Left renal cortex interstitium (tissue), 4 donors: ENCODE measurements at regions not wholly inside any gene's neighbourhood (a gene's known extent, or its start where the extent isn't known, plus 50 kb on each side); places are given as distances from the start of the nearest gene placed in this dataset.
"Not testable (repeated sequence)": the region's sequence is repeated elsewhere in the genome, so short reads cannot be mapped to it uniquely, and the experiment has no call there.

Source experiments
- DNase-seq, 4 donors: peaks; one replicate each; pipeline ENCODE4 v3.0.0-alpha.2; 2013; ENCODE audit warnings: low read depth in 4 of 4, low spot score in 2 of 4, missing footprints in 1 of 4

DNA sequence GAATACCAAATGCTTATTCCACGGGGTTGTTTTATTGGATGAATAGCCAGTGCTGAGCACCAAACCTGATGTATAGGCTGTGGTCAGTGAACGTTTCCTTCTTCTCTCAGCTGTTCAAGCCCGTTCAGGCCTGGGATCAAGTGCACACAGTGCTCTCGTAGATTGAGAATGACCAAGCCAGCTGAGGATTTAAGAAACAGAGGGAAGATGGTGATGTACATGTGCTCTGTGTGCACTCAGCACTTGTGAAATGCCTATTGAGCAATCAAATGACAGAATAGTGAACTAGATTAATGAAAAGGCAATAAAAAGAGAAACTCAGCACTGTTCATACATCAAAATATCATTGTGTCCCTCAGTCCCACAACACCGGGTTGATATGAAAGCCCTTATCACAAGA lies 302.5 kb downstream of the BMPER start:
- DNase-seq, result no peak

DNA sequence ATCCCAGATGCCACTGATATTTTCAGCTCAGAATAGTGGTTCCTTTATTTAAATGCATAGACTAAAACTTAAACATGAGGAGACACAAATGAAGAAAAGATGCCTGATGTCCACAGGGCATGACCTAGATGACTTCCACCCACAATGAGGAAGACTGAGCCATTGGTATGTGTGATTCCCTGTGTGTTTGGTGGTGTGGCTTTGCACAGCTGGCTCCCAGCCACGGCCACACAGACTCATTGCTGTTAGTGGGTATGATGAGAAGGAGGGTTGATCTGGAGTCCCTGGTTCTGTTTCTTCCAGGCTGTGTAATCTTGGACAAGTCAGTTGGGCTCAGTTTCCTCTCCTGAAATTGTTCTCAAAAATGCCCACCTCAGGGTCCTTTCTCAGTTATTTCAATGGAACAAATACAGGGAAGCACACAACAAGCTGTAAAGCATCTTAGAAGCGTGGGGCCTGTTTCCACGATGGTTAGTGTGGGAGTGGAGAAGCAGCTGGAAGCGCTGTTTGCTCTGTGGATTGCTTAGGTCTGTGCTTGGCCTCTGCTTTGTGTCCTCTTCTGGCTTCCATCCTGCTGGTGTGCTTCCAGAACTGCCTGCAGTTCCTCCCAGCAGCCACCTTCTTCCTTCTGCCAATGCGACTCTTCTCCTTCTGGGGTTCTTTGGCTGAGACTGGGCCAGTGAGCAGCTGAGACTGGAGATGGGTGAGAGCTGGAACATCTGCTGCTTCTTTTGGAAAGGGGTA lies 303.7 kb downstream of the BMPER start:
- no peak for DNase-seq

DNA sequence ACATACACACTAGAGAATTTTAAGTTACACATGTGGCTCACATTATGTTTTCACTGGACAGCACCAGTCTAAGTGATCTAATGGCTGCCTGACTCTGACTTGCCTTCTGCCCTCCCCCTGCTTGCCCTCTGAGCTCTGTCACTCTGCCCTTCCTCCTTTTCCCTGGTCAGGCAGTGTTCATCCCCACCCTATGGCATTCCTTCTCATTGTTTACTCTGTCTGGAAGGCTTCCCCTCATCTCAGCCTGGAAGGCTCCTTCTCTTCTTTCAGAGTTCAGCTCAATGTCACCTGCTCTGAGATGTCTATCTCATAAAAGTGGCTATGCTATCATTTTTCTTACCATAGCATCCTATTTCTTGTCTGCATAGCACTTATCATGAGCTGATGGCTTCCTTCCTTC lies 305.7 kb downstream of the BMPER start:
- no peak for DNase-seq

DNA sequence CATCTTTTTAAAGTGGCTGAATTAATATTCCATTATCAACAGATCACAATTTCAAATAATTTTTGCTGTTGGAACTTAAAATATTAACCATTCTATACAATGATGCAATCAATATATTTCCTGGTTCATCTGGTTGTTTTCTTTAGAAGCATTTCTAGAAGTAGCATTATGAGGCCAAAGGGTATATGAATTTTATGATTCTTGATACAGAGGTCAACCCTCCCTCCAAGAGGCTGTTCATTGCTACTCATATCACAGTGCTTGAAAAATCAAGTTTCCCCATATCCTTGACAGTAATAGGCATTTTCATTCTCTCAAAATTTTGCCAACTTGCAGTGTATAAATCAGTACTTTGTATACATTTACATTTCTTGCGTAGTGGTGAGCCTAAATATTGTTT lies 312.6 kb downstream of the BMPER start:
- DNase-seq, result no peak

DNA sequence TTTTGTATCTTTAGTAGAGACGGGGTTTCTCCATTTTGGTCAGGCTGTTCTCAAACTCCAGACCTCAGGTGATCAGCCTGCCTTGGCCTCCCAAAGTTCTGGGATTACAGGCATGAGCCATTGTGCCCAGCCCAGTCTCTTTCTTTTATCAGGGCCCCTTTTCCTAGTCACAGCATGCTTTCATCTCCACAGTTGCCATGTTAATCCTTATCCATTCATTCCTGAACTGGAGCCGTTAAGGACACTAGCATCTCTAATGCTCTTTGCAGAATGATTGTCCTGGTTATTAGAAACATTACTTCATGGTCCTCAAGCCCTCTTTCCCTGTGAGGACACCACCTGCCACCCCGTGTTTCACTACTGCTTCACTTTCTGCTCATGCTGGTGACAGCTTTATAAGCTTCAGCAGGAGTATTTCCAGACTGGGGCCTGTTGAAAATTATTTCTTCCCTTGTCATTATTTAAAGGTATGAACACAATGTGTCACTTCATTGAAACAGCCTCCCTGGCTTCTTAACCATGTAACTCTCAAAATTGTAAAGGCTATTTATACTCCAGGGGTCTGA lies 313.9 kb downstream of the BMPER start:
- DNase-seq, result no peak

DNA sequence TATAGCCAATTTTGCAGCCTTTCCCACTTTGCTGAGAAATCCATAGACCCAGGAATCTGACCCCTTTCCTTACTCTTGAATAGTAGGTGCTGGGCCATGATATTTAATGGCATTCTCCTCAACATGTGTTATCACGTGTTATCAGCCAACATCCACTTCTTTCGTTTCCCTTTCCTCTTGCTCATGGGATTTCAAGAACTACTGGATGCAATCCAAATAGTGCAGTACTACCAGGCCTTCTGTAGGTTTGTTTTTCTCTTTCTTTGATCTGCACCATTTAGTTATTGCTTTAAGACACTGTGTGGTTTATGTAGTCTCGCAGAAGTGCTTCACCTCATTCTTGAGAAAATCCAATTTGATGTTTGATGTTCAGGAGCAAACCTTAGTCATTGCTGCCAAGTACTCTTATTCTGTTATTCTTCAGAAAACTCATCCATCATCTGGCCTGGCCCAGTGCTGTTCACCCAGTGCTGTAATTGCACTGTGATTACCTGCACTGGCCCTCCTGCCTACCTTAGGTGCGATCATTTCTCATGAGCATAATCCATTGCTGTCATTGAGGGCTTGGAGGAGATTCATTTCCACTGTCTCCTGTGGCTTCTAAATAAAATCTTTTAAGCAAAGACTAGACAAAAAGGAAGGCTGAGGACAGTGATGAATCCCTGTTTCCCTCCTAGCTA lies 315.3 kb downstream of the BMPER start:
- no peak for DNase-seq

DNA sequence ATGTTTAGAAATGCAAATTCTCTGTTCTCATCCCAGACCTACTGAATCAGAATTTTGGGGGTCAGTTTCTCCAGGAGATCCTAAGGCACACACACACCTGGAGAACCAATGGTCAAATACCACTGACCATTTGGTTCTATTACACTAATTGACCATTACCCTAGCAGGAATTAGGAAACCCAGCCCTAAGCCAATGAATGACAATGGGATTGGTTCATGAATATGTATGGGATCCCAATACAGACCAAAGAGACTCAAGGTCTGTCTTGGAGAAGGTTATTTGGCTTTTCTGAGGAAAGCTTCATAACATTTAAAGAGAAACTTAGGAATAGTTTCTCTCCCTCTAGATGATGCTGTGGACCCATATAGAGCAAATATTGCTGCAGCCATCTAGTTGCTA lies 317.0 kb downstream of the BMPER start:
- no peak for DNase-seq

DNA sequence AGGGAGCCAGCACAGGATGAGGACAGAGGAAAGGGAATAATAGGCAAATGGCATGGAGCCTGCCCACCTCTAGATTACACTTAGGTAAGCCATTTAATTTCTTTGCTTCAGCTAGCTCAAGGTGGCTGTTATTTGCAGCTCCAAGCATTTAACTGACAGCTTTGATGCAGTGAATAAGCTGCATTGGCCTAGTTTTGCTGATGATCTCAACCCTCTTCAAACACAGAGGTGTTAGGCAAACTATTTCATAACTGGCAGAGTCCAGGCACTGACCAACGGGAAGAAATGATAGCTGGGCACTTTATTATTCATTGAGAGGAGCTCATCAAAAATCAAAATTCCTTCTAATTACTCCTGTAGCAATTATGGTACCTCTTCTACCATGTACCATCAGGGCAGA lies 317.4 kb downstream of the BMPER start:
- no peak for DNase-seq

DNA sequence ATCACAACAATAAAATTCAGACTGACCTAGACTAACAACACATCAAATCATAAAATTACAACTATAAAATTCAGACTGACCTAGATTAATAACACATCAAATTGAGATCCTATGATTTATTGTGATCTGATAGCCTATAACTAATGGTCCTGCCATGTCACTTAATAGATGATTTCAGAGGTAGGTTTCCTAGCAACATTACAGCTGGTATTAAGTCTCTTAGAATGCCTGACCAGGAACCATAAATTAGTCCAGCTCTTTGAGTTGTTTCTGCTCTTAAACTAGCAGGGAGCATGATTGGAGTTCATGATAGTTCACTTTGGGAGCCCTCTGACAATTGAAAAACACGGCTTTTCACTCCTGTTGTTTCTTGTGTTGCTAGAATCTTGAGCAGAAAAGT lies 318.9 kb downstream of the BMPER start:
- DNase-seq, result no peak

DNA sequence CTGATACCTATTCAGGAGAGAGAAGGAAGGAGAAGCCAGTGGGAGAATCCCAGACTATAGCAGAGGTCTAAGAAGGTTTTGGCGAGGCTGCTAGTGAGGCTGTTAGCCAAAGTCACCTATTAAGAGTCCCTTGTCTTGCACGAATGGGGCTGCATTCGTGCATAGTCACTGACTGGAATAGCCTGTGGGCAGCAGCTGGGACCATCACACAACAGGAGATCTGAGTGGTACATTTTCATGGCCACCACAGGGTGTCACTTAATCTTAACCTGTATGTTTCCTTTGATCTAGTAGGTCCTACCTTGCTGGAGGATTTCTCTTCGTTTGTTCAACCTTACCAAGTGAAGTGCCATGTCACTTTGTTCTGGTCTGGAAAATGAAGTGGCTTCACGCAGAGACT lies 319.9 kb downstream of the BMPER start:
- DNase-seq, result no peak

DNA sequence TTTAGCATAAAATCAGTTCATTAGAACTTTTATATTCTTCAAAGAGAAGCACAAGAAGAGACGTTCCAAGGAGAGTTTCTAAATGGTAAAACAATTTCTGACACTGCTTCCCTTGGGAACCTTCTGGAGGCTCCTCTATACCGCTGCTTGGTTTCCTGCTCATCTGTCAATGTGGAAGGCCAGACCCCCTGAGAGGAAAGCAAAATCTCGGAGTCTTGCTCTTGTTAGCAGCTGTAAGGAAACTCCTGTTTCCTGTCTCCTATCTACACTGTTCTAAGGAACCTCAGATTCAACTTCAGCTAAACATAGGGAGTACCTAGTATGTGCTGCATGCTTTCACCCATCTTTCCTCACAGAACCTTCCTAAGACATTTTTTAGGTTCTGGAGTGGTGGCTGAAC lies 322.2 kb downstream of the BMPER start:
- no peak for DNase-seq

DNA sequence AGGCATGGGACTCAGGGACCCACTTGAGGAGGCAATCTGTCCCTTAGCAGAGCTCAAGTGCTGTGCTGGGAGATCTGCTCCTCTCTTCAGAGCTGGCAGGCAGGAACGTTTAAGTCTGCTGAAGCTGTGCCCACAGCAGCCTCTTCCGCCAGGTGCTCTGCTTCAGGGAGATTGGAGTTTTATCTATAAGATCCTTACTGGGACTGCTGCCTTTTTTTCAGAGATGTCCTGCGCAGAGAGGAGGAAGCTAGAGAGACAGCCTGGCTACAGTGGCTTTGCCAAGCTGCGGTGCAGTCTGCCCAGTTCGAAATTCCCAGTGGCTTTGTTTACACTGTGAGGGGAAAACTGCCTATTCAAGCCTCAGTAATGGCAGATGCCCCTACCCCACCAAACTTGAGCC lies 329.8 kb downstream of the BMPER start:
- not testable (repeated sequence) for DNase-seq

DNA sequence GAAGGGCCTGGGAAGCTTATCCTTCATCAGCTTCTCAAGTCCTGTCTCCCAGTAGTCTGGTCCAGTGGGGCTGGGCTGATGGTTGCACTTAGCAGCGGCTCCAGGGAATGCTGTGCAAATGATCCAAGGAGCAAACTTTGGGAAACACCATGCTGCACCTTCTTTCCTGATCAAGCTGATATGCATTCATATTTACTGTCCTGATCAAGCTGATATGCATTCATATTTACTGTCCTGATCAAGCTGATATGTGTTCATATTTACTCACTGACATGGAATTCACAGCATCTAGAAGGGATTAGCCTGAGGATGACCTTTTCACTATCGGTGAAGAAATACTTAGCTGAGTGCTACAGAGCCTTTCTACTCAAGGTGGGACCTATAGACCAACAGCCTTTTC lies 330.7 kb downstream of the BMPER start:
- DNase-seq, result no peak

DNA sequence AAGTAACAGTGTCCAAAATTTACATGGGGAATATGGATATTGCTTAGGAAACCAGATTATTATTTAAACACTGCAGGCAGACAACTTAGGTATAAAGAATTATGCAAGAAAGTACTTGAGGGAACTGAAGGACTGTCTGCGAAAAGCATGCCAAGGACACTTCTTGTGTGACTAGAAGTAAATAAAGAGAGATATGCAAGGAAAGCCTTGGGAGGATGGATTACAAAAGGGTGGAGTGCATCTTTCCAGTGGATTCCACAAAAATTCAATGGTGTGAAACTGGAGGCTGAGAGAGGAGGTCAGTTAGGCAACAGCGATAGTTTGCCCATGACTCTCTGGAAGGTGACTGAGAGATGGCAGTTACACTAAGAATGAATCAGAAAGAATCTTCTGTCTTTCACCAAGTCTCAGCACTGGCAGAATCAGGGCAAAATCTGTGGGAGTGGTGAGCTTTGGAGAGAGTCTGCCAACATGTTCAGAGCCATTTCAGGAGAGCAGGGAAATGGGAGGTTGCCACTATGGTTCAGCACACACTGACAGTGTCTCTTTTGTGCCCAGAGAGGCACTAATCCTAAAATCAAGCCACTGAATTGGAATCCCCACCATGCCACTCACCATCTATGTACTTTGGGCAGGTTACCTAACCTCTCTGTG lies 331.6 kb downstream of the BMPER start:
- DNase-seq, result no peak

DNA sequence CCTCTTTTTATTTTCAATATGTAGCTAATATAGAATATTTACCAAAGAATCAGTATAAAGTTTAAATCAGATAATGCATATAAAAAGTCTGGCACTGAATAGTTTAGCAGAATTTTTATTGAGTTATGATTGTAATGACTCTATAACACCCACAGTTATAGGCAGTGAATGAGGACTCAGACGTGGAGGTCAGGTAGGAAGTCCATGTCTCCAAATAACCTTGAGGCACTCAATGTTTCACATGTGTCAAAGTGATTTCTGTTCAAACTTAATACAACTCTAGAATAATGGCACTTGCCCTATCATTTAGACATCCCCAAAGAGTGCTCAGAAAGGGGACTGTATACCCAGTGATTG lies 332.1 kb downstream of the BMPER start:
- DNase-seq, result no peak

DNA sequence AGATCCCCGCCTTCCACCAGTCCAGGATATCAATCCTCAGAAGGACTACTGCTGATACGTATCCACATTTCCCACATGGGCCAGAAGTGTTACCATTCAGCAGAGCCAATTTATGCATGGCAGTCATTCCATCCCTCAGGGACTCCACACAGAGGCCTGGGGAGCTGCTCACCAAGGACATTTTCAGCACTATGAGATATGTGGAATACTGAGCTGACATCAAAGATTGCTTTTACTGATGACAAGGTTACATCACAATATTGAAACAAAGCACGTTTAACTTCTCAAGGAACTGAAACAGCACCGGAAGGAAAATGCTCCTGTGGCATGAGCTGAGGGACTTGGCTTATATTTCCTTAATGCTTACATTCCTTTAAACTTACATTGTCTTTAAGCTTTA lies 335.1 kb downstream of the BMPER start:
- DNase-seq, result no peak

DNA sequence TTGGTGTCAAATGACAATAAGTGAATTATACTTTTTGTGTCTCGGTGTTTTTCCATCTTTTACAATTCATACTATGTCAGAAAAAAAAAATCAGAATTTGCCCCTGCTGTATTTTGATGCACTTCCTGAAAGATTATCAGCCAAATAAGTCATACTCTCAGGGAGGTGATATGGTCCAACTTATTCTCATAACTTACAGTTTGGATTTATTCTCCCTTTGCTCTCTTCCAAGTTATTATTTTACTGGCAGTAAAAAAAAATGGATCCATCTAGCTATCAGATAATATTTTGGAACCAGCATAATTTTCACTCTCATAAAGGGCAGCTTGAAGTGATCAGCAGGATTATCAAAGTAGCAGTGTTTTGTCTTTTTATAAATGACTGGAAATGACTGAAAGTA lies 337.1 kb downstream of the BMPER start:
- no peak for DNase-seq

DNA sequence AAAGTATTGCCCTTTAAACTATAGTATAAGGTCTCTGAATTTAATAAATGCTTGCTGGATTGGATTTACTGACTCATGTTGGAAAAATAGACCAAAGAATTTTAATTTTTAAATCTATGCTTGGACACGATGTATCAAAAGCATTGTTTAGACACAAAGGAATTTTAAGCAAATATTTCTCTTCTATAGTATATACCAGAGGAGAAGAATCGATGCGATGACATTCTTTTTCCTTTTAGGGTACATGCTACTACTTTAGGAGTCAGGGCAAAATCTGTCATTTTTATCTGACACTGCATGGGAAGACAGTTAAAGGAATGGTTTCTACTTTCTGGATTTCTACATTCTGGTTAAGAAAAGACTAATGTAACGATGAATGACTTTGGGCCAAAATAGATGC lies 339.9 kb downstream of the BMPER start:
- DNase-seq, result no peak

DNA sequence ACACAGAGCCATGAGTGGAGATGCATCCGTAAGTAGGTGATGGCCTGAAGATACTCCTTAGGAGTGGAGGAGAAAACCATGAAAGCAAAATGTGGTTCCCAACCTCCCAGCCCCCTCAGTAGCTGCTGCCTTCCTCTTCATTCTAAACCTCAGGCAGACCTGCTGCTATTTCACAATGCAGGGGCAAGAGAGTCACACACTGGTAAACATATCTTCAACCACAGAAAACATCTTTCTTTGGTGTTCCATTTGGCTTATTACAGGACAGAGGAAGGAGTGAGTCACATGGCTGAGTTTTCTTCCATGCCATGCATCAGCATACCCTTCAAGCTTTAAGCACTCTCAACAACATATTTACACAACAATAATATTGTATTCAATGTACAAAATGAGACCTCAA lies 342.1 kb downstream of the BMPER start:
- no peak for DNase-seq

DNA sequence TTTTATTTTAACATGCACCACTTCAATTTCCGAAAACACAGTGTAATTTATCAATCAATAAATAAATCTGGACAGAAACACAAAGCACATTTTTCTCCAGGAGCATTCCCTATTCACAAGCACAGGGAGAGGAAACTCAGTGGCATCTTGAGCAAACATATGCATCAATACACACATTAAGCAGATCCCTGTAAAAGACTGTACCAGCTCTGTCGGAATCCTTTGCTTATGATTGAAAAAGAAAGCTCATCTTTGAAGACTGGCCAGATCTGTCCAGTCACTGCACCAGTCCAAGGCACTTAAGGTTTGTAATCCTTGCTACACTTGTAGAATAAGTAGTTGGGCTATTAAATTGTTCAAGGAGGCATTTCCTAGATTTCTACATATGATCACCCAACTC lies 343.9 kb downstream of the BMPER start:
- DNase-seq, result no peak

DNA sequence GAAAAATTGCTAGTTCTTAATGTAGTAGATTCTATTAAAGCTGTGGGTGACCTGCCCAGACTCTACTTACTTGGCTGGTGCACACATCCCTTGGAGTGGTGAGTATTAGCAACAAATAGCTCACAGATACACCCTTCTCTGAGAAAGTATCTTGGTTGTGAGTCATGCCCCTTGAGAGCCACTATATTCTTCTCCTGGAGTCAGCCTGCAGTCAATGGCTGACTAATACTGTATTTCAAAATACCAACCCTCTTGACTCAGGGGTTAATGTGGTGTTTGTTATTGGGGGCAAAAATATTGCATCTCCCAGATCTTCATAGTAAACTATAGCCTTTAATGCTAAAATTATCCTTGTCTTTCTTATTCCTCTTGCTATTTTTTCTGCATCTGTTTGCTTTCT lies 354.9 kb downstream of the BMPER start:
- DNase-seq, result no peak

DNA sequence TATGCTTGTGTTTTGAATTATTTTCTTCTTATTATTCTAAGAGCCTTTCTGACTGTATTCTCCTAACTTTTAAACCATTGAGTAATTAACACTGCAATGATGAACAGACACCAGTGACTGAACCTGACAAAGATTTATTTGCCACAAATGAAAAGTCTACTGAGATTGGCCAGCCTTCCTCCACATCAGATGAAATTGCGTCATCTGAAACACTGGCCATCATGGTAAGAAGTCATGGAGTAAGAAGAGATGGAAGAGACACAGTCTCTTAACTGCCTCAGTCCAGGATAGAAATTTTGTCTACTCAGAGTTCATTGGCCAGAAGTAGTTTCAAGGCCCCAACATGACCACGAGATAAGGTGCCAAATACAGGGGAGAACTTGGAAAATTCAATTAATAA lies 357.8 kb downstream of the BMPER start:
- no peak for DNase-seq
